CD4-positive, alpha-beta T cell treated with Interleukin-15 for 1 hour (primary cell): ENCODE measurements at regions not wholly inside any gene's neighbourhood (a gene's known extent, or its start where the extent isn't known, plus 50 kb on each side); places are given as distances from the start of the nearest gene placed in this dataset.

ENCODE experiments used
- DNase-seq: peaks from one replicate; pipeline ENCODE4 v3.0.0-alpha.2; 2020

GRCh38 chr4:59086410-59086809, 1976.2 kb upstream of the IGFBP7 start:
- DNase-seq: no peak

- DNase-seq: no peak
These were observed 1981.3 kb upstream of the IGFBP7 start for GRCh38 chr4:59091146-59092142.

DNA sequence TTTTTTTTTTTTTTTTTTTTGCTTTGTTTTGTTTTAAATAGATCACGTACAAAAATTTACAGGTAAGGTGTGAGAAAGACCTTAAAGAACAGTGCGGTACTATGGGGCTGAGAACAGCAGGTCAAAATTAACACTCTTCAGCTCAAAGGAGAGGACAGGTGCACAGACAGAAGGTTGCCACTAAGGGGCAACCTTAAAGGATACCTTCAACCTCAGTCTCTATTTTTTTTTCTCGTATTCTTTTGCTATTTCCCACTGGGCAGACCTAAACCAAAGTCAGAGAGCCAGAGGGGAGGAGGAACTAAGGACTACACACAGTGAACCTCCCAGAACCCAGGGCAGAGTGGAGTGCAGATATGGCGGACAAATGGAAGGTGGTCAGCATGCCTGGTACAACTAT, 1984.3 kb upstream of the IGFBP7 start:
- DNase-seq: no peak

- no peak for DNase-seq
These were observed 1992.1 kb upstream of the IGFBP7 start for GRCh38 chr4:59102311-59102710.

- DNase-seq: no peak
These were observed 2010.2 kb upstream of the IGFBP7 start for GRCh38 chr4:59120287-59120814.

DNA sequence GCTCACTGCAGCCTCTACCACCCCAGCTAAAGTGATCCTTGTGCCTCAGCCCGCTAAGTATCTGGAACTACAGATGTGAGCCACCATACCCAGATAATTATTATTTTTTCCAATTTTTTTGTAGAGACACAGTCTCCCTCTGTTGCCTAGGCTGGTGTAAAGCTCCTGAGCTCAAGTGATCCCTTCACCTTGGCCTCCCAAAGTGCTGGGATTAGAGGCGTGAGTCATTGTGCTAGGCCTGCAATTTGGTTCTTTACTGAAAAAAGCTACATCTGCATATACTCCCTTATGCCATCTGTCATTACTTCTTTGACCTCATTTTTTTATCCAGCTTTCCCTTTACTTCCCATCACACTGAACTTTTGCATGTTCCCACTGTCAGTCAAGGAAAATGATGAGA, 2012.4 kb upstream of the IGFBP7 start:
- no peak for DNase-seq

DNA sequence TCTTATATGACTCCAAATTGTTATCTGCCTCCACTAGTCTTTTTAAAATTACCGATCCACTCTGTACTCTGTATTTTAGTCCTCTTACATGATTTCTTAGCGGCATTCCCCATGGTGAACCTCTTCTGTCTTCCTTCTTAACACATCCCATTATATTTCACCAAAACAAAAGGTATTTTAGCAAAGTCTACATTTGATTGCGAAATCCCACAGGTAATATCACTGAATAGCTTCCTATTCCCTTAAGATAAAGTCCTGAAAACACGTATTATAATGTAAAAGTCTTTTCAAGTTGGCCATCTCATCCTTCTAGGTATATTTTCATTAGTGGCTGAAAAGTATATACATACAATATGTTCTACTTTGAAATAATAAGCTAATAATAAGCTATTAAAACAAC, 2016.0 kb upstream of the IGFBP7 start:
- no peak for DNase-seq

DNA sequence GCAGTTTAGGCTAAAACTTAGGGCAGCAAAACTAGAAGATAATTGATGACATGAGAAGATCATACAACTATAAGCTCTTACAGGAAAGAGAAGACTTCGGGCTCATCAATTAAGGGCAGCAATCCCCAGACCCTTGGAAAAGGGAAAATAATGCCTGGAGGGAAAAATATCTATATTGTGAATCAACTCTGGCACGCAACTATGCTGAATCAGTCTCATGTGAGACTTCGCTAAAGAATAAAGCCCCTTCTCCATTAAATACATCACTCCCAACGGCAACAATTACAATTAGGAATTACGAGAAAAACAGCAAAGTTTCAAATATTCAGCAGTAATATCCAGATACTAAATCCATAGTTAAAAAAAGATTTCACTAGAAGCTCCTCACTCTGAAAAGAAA, 2016.8 kb upstream of the IGFBP7 start:
- no peak for DNase-seq

DNA sequence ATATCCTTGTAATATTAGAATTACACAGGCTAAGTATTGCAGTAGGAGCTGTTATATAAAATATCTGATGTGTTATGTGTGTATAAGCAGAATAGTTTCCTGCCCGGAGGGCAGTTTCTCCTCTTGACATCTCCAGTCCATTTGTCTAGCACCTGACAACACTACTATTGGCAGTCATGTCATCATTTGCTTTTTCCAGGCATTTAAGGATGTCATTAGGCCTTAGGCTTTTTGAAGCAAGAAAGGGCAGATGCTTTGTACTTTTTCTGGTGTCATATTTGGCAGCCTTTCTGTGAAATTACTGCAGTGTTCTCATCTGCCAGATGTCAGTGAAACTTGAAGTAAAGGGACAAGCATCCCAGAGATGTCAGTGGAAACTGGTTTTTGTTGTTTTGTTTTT, 2017.6 kb upstream of the IGFBP7 start:
- DNase-seq: no peak

- no peak for DNase-seq
These were observed 2025.2 kb upstream of the IGFBP7 start for GRCh38 chr4:59135248-59135985.

GRCh38 chr4:59161249-59161648, 2038.9 kb upstream of the ADGRL3 start:
- no peak for DNase-seq

- no peak for DNase-seq
These were observed 2024.5 kb upstream of the ADGRL3 start for GRCh38 chr4:59175617-59176016.

GRCh38 chr4:59179372-59179771, 2020.8 kb upstream of the ADGRL3 start:
- DNase-seq: no peak

DNA sequence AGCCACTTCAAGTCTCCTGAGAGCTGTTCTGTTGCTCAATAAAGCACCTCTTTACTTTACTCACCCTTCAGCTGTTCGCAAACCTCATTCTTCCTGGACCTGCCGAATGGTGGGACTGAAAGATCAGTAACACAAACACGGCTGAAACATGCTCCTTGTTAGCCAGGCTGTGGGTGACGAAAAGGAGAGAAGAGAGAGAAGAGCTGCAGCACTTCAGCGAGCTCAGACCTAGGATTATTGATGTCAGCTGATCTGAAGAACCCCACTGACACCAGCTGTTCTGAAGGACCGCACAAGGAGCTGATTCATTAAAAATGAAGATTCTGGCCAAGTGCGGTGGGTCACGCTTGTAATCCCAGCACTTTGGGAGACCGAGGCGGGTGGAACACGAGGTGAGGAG, 2020.0 kb upstream of the ADGRL3 start:
- no peak for DNase-seq

DNA sequence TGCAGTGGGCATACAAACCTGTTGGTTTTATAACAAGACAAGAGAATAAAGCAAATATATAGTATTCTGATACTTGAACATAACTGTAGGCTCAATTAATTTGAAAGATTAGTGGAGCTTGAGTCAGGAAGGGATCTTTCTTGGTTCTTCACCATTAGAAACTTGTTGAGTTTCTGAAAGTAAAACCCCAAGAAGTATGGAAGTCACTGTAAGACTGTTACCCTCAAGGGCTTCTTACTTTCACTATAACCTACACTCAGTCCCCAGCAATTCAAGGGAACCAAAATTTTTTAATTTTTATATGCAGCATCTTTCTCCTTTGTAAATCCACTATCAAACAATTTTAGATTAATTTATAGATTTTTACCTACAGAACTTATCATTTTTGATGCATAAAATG, 2019.2 kb upstream of the ADGRL3 start:
- no peak for DNase-seq

- no peak for DNase-seq
These were observed 2004.3 kb upstream of the ADGRL3 start for GRCh38 chr4:59195839-59196238.

DNA sequence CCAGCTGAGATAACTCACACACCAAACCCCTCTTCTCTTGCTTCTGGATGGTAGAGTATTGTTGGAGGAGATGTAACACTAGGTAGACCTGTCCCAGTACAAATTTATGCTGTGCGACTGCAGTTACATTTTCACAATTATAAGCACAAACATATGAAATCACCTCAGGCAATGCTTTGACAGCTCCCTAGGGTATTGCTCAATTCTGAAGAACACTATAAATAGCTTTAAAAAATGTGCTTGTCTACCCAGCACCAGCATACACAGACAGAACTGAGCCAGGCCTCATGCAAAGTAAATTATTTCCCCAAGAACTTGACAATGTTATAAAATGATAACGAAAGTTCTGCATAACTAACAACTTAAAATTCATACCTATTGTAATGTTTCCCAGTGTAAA, 1999.1 kb upstream of the ADGRL3 start:
- no peak for DNase-seq

DNA sequence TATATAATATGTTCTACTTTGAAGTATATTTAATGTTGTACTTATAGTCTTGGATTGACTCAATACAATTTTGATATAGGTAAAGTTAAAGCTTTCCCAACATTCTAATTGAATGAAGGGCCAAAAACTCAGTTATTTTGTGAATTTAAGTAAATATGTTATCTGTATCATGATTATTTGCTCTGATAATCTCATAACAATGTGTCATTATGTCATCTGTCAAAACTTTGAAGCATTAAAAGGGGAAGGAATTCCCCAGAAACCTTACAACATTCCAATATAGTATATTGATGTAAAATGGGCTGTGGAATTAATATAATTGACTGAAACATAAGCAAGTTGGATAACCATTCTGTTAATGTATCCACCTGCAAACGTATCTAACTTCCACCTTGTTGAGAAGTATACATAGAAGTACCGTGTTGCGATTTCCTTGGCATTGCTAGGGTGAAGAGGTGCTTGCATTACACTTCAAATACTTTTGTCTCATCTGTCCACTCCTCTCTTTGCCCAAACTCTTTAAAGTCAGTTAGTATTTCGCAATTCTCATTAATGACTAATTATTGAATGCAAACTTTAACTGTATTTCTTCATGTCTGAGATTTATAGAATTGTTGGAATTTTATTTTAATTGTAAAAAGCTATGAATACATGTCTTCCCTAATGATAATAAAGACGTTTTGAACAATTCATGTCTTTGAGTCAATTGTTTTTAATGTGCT, 1982.1 kb upstream of the ADGRL3 start:
- DNase-seq: no peak

- no peak for DNase-seq
These were observed 1977.9 kb upstream of the ADGRL3 start for GRCh38 chr4:59222221-59222620.

DNA sequence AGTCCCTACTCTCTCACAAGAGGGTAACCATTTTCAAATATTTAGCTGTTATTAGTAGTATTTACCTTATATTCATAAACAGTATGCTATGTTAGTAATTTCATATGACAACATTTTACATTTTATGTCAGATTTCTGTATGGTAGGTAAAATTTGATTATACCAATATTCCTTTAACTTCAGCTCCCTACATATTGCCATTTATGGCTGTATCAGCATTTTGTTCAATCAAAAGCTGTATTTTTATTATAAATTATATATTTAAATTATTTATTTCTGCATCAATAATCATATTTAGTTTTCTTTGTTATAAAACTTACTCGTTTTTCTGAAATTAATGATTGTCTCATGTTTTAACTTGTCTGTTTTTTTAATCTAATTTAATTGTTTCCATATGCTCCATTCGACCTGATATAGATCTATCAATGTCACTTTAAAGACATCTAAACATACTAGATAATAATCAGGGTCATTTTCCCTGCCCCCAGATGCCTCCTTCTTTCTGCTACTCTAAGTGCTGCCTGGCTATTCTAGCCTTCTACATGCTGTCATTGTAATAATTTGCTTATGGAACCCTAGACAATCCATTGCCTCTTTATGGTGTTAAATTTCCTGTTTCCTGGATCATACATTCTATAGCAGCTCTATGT, 1976.7 kb upstream of the ADGRL3 start:
- no peak for DNase-seq

DNA sequence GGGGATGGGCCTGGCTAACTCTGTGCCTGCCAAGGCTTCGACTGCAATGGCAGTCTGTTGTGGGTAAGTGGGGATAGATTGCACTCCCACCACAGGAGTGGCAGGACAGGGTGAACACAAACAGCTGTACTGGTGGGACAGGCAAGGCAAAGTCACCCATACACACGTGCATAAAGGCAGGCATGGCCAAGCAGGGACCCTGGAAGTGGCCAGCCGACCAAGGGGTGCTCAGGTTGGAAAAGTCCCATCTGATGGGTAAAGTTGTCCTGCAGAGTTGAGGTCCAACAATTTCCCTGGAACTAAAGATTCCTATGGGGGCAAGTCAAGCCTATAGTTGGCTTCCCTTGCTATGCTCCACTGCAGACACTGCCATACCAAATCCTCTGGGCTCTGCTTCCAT, 1961.9 kb upstream of the ADGRL3 start:
- DNase-seq: no peak

- DNase-seq: no peak
These were observed 1960.1 kb upstream of the ADGRL3 start for GRCh38 chr4:59240011-59240410.

- no peak for DNase-seq
These were observed 1957.1 kb upstream of the ADGRL3 start for GRCh38 chr4:59243038-59243437.
